DND-41 (cell line): ENCODE measurements at regions not wholly inside any gene's neighbourhood (a gene's known extent, or its start where the extent isn't known, plus 50 kb on each side); places are given as distances from the start of the nearest gene placed in this dataset.

ENCODE experiments used
- ATAC-seq: fragments of 200-7000 bp; cut with Tn5 transposase; 3 replicates; pipeline ENCODE4 v1.9.1; 2021; ENCODE audit warnings: low read depth; ENCODE audit not compliant: insufficient read depth
- DNase-seq: peaks from one replicate; pipeline ENCODE4 v3.0.0-alpha.2; 2020
- H2AFZ ChIP-seq: 2 replicates; pipeline ENCODE4 v1.6.0; 2012; ENCODE audit warnings: low read depth, low read length
- H3K27ac ChIP-seq: 2 replicates; pipeline ENCODE4 v1.5.1; 2012; ENCODE audit warnings: low read length, inconsistent platforms
- H3K27me3 ChIP-seq: fragments of 200-600 bp; sonication (generic); 2 replicates; pipeline ENCODE4 v1.6.0; 2012; ENCODE audit warnings: low read length, mild to moderate bottlenecking, inconsistent platforms; ENCODE audit not compliant: insufficient read depth, poor library complexity
- H3K36me3 ChIP-seq: 2 replicates; pipeline ENCODE4 v1.5.1; 2012; ENCODE audit warnings: low read length, inconsistent platforms; ENCODE audit not compliant: insufficient read depth
- H3K4me1 ChIP-seq: 2 replicates; pipeline ENCODE4 v1.5.1; 2012; ENCODE audit warnings: mild to moderate bottlenecking, low read length; ENCODE audit not compliant: insufficient read depth
- H3K4me2 ChIP-seq: 2 replicates; pipeline ENCODE4 v1.6.0; 2012; ENCODE audit warnings: mild to moderate bottlenecking, moderate library complexity, low read length, inconsistent platforms; ENCODE audit not compliant: insufficient read depth
- H3K4me3 ChIP-seq, 2 experiments: fragments of 200-600 bp in 1 of 2; shearing (Covaris generic) in 1 of 2; 2 replicates each; pipeline ENCODE4 v1.5.1; 2012 to 2016; ENCODE audit warnings: inconsistent platforms in 2 of 2, low read length in 2 of 2, mild to moderate bottlenecking in 2 of 2, low read depth in 1 of 2, moderate library complexity in 1 of 2
- H3K79me2 ChIP-seq: 2 replicates; pipeline ENCODE4 v1.6.0; 2012; ENCODE audit warnings: low read length, inconsistent platforms; ENCODE audit not compliant: insufficient read depth
- H3K9ac ChIP-seq: 2 replicates; pipeline ENCODE4 v1.6.0; 2012; ENCODE audit warnings: low read depth, mild to moderate bottlenecking, inconsistent platforms, low read length, moderate library complexity
- H3K9me3 ChIP-seq: 2 replicates; pipeline ENCODE4 v1.5.1; 2012; ENCODE audit warnings: low read length, moderate library complexity, mild to moderate bottlenecking, inconsistent platforms; ENCODE audit not compliant: insufficient read depth, severe bottlenecking
- H4K20me1 ChIP-seq: 2 replicates; pipeline ENCODE4 v1.6.0; 2012; ENCODE audit warnings: low read length; ENCODE audit not compliant: insufficient read depth
- EZH2 ChIP-seq: IDR thresholded peaks from 3 replicates; pipeline ENCODE4 v1.6.1; 2012; ENCODE audit warnings: borderline replicate concordance, low read depth, mild to moderate bottlenecking, moderate library complexity, low read length, inconsistent platforms; ENCODE audit not compliant: severe bottlenecking
- TF ChIP-seq, protein P1 (sequence below): IDR thresholded peaks from 2 replicates; pipeline ENCODE4 v1.5.1; 2012; ENCODE audit warnings: borderline replicate concordance, low read length, moderate library complexity, mild to moderate bottlenecking; ENCODE audit not compliant: poor library complexity, severe bottlenecking; ENCODE audit errors: extremely low read depth

DNA sequence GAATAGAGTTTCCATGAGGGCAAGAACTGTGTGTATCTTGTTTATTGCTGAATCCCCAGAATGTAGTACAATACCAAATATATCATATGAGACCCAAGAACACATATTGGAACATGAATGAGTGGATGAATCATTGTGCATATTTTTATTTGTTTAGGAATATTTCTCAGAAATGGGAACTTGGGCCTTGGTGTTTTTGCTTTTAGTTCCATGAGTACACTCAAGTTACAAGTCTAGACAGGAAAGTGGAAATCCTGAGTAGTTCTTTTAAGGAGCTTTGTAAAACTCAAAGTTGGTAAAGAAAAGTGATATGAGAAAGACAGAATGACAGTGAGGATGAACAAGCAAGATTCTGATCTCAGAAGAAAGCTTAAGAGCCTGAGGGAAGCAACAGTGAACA is 647.0 kb downstream of the EFNA5 start:
- no peak overlapping the region for H3K4me3 ChIP-seq
- DNase-seq (no peak), ATAC-seq (no peak)
- no peaks in the 10 kb centered on the region for H3K4me1 ChIP-seq
- H4K20me1 ChIP-seq: no peaks in the 10 kb centered on the region
- TF ChIP-seq, protein P1, sequence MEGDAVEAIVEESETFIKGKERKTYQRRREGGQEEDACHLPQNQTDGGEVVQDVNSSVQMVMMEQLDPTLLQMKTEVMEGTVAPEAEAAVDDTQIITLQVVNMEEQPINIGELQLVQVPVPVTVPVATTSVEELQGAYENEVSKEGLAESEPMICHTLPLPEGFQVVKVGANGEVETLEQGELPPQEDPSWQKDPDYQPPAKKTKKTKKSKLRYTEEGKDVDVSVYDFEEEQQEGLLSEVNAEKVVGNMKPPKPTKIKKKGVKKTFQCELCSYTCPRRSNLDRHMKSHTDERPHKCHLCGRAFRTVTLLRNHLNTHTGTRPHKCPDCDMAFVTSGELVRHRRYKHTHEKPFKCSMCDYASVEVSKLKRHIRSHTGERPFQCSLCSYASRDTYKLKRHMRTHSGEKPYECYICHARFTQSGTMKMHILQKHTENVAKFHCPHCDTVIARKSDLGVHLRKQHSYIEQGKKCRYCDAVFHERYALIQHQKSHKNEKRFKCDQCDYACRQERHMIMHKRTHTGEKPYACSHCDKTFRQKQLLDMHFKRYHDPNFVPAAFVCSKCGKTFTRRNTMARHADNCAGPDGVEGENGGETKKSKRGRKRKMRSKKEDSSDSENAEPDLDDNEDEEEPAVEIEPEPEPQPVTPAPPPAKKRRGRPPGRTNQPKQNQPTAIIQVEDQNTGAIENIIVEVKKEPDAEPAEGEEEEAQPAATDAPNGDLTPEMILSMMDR: no peak
- no peak for TF ChIP-seq EZH2
- H3K9me3 ChIP-seq: no peaks in the 10 kb centered on the region
- no peaks in the 10 kb centered on the region for H3K36me3 ChIP-seq
- no peak overlapping the region for H3K27ac ChIP-seq
- H3K27me3 ChIP-seq: no peaks in the 10 kb centered on the region
- H2AFZ ChIP-seq: no peak overlapping the region
- no peak overlapping the region for H3K4me2 ChIP-seq
- no peak overlapping the region for H3K9ac ChIP-seq
- no peaks in the 10 kb centered on the region for H3K79me2 ChIP-seq

DNA sequence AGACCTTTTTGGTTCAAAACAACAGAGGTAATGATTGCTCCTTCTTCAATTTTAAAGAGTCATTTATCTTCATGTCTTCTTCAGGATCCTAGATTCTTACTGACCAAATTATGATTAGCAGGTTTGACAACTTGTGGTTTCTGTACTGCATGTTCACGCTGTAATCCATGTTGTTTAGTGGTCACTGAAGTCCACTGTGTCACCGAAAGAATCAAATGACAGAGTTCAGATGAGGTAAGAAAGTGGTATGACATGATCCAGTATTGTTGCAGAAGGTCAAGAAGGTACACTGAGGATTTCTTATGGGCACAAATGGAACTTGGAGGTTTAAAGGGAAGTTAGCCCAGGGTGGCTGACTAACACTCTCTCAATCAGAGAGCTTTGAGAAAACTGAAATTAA is 649.2 kb downstream of the EFNA5 start:
- Histone ChIP-seq H3K4me1 (no peaks in the 10 kb centered on the region), H3K9ac (no peak overlapping the region), H2AFZ (no peak overlapping the region), H4K20me1 (no peaks in the 10 kb centered on the region), H3K27ac (no peak overlapping the region), H3K9me3 (no peaks in the 10 kb centered on the region), H3K79me2 (no peaks in the 10 kb centered on the region), H3K36me3 (no peaks in the 10 kb centered on the region), H3K4me3 (no peak overlapping the region), H3K4me2 (no peak overlapping the region), H3K27me3 (no peaks in the 10 kb centered on the region)
- DNase-seq (no peak), ATAC-seq (no peak)
- no peak for TF ChIP-seq EZH2
- TF ChIP-seq, protein P1: no peak

DNA sequence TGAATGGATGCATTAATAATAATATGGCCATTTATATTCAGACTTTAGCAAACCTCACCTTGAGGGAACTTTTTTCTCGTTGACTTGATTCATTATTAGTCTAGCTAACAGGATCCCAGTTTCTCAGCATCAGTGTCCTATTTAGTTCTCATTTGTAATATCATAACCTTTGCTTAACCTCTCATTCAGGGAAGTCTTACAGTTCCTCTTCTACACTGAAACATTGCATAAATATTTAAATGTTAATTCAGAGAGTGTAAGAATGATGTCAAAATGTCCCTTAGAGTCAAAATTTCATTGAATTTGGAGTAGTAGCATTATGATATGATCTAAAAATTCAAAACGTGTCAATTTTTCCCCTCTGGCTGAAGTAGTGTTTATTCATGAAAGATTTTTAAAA is 650.1 kb downstream of the EFNA5 start:
- Histone ChIP-seq H3K9me3 (no peaks in the 10 kb centered on the region), H3K36me3 (no peaks in the 10 kb centered on the region), H3K27me3 (no peaks in the 10 kb centered on the region), H2AFZ (no peak overlapping the region), H3K27ac (no peak overlapping the region), H3K4me3 (no peak overlapping the region), H3K4me2 (no peak overlapping the region), H3K4me1 (no peaks in the 10 kb centered on the region), H4K20me1 (no peaks in the 10 kb centered on the region), H3K9ac (no peak overlapping the region), H3K79me2 (no peaks in the 10 kb centered on the region)
- ATAC-seq (no peak), DNase-seq (no peak)
- TF ChIP-seq EZH2: no peak
- TF ChIP-seq, protein P1: no peak

DNA sequence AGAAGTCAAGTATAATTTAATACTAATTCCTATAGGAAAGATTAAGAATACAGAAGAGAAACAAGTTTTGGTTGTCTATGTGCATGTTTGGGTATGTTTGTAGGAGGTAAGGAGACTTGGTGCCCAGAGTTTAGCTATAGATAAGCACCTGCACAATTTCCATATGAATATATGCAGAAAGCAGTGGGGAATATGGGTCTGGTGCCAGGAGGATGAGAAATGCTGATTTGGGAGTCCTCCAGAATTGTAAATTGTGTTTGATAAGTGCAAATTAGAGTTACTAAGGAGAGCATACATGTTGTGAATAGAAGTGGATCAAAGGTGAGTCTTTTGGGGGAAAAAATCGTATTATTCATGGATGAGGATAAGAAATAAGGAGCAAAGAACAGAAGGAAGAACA is 653.1 kb downstream of the EFNA5 start:
- H3K4me1 ChIP-seq: no peaks in the 10 kb centered on the region
- ATAC-seq (no peak), DNase-seq (no peak)
- H3K4me2 ChIP-seq: no peak overlapping the region
- no peak overlapping the region for H3K9ac ChIP-seq
- H2AFZ ChIP-seq: no peak overlapping the region
- H3K27ac ChIP-seq: no peak overlapping the region
- H3K79me2 ChIP-seq: no peaks in the 10 kb centered on the region
- no peak overlapping the region for H3K4me3 ChIP-seq
- H3K36me3 ChIP-seq: no peaks in the 10 kb centered on the region
- no peaks in the 10 kb centered on the region for H4K20me1 ChIP-seq
- TF ChIP-seq, protein P1: no peak
- no peak for TF ChIP-seq EZH2
- H3K9me3 ChIP-seq: no peaks in the 10 kb centered on the region
- no peaks in the 10 kb centered on the region for H3K27me3 ChIP-seq
